Endothelial cell of umbilical vein (primary cell): ENCODE measurements at regions not wholly inside any gene's neighbourhood (a gene's known extent, or its start where the extent isn't known, plus 50 kb on each side); places are given as distances from the start of the nearest gene placed in this dataset.

ENCODE experiments used
- BruUV-seq: library from RNA; stranded (reverse); fragments of 400-500 nt; replicated peaks from 2 replicates; lab custom pipeline; 2021; lab: Mats Ljungman, UMichigan
- CTCF ChIA-PET: fragments of 300-600, 350-600 bp; sonication (Branson Sonifier 250); formaldehyde crosslinking; loops from one replicate; lab custom pipeline; 2021; ENCODE audit warnings: antibody characterized with exemption, inconsistent platforms; lab: Charles Lee
- POLR2A ChIA-PET: fragments of 300-600, 350-600 bp; sonication (Branson Sonifier 250); formaldehyde crosslinking; loops from one replicate; lab custom pipeline; 2021; ENCODE audit warnings: antibody characterized with exemption, inconsistent platforms; lab: Charles Lee
- DNase-seq: peaks from one replicate; pipeline ENCODE4 v3.0.0-alpha.2; 2011; ENCODE audit warnings: low read depth, low spot score
- FAIRE-seq: peaks from 2 replicates; lab custom pipeline; 2011; peaks lifted over from hg19 to GRCh38; lab: Jason Lieb, UNC
- H2AFZ ChIP-seq: 2 replicates; pipeline ENCODE4 v1.6.0; 2012; ENCODE audit warnings: low read depth, low read length, control low read depth, inconsistent platforms
- H3K27ac ChIP-seq: 2 replicates; pipeline ENCODE4 v1.5.1; 2011; ENCODE audit warnings: low read depth, mild to moderate bottlenecking, control low read depth, low read length, moderate library complexity; ENCODE audit not compliant: insufficient read depth
- H3K27me3 ChIP-seq, 2 experiments: 2 replicates each; pipeline versions ENCODE4 v1.6.0 to v1.6.1; 2011; ENCODE audit warnings: low read length in 2 of 2, mixed read lengths in 1 of 2; ENCODE audit not compliant: control insufficient read depth in 2 of 2, insufficient read depth in 2 of 2
- H3K36me3 ChIP-seq, 2 experiments: 2 replicates in 1 of 2; 3 replicates in 1 of 2; pipeline ENCODE4 v1.5.1; 2011; ENCODE audit warnings: low read length in 2 of 2, mild to moderate bottlenecking in 1 of 2, moderate library complexity in 1 of 2; ENCODE audit not compliant: control insufficient read depth in 2 of 2, insufficient read depth in 2 of 2; ENCODE audit errors: extremely low read depth in 1 of 2
- H3K4me1 ChIP-seq: 3 replicates; pipeline ENCODE4 v1.5.1; 2011; ENCODE audit warnings: mild to moderate bottlenecking, low read length; ENCODE audit not compliant: control insufficient read depth, insufficient read depth; ENCODE audit errors: extremely low read depth
- H3K4me2 ChIP-seq: 2 replicates; pipeline ENCODE4 v1.6.1; 2011; ENCODE audit warnings: low read length, control low read depth, mixed read lengths; ENCODE audit not compliant: insufficient read depth
- H3K4me3 ChIP-seq, 3 experiments: fragments of 200-600 bp in 1 of 3; sonication (generic), shearing (Covaris generic) in 1 of 3; replicated peaks in 1 of 3; 2 replicates each; pipeline ENCODE4 v1.5.1; 2011 to 2016; ENCODE audit warnings: control low read depth in 3 of 3, low read length in 3 of 3, mild to moderate bottlenecking in 2 of 3, inconsistent platforms in 1 of 3, low read depth in 1 of 3, moderate library complexity in 1 of 3; ENCODE audit not compliant: insufficient read depth in 1 of 3
- H3K79me2 ChIP-seq: 2 replicates; pipeline ENCODE4 v1.6.0; 2012; ENCODE audit warnings: low read length, inconsistent platforms; ENCODE audit not compliant: control insufficient read depth, insufficient read depth
- H3K9ac ChIP-seq: replicated peaks from 2 replicates; pipeline ENCODE3; 2011; ENCODE audit warnings: low read length, control low read depth; ENCODE audit not compliant: insufficient read depth; ENCODE audit errors: extremely low read depth
- H3K9me1 ChIP-seq: replicated peaks from 3 replicates; pipeline ENCODE4 v1.6.0; 2011; ENCODE audit warnings: mild to moderate bottlenecking, low read length; ENCODE audit not compliant: control insufficient read depth, insufficient read depth; ENCODE audit errors: extremely low read depth
- H3K9me3 ChIP-seq: replicated peaks from 2 replicates; pipeline ENCODE4 v1.5.1; 2012; ENCODE audit warnings: low read length, inconsistent platforms; ENCODE audit not compliant: control insufficient read depth, insufficient read depth
- H4K20me1 ChIP-seq: replicated peaks from 2 replicates; pipeline ENCODE3; 2011; ENCODE audit warnings: mild to moderate bottlenecking, low read length; ENCODE audit not compliant: control insufficient read depth, insufficient read depth; ENCODE audit errors: extremely low read depth
- CTCF ChIP-seq, 2 donors: IDR thresholded peaks; 1 replicate in 1 of 2; 2 replicates in 1 of 2; pipeline ENCODE4 v1.5.1; 2011; ENCODE audit warnings: low read length in 2 of 2, mild to moderate bottlenecking in 2 of 2, moderate library complexity in 2 of 2, control low read depth in 1 of 2, inconsistent platforms in 1 of 2, low read depth in 1 of 2; ENCODE audit not compliant: insufficient read depth in 1 of 2; ENCODE audit errors: extremely low read depth in 1 of 2
- EZH2 ChIP-seq: IDR thresholded peaks from 2 replicates; pipeline ENCODE4 v1.6.1; 2012; ENCODE audit warnings: borderline replicate concordance, low read depth, mild to moderate bottlenecking, moderate library complexity, low read length, inconsistent platforms; ENCODE audit not compliant: severe bottlenecking
- FOS ChIP-seq: IDR thresholded peaks from 2 replicates; pipeline ENCODE4 v1.6.1; 2011; ENCODE audit warnings: mild to moderate bottlenecking, low read length, moderate library complexity, borderline replicate concordance; ENCODE audit not compliant: insufficient read depth
- GATA2 ChIP-seq: IDR thresholded peaks from 2 replicates; pipeline ENCODE4 v1.7.0; 2011; ENCODE audit warnings: low read depth, mild to moderate bottlenecking, moderate library complexity, mixed read lengths, low read length; ENCODE audit not compliant: insufficient read length, insufficient read depth
- JUN ChIP-seq: IDR thresholded peaks from 2 replicates; pipeline ENCODE4 v1.6.1; 2011; ENCODE audit warnings: borderline replicate concordance, low read depth; ENCODE audit not compliant: insufficient read length, insufficient read depth
- MAX ChIP-seq: IDR thresholded peaks from 2 replicates; pipeline ENCODE4 v1.6.1; 2011; ENCODE audit not compliant: insufficient read depth, insufficient read length
- MYC ChIP-seq: IDR thresholded peaks from one replicate; pipeline ENCODE4 v1.6.1; 2011; ENCODE audit warnings: mild to moderate bottlenecking, low read depth, low read length
- POLR2A ChIP-seq: IDR thresholded peaks from 2 replicates; pipeline ENCODE4 v1.6.1; 2012; ENCODE audit warnings: low read depth, mild to moderate bottlenecking, control low read depth, low read length
- POLR2AphosphoS5 ChIP-seq: IDR thresholded peaks from 2 replicates; pipeline ENCODE4 v1.6.1; 2012; ENCODE audit warnings: low read depth, mild to moderate bottlenecking, control low read depth, low read length, moderate library complexity; ENCODE audit not compliant: insufficient read depth
- dilution Hi-C: fragments of 300-500 bp; cut with MboI; formaldehyde crosslinking; loops from one replicate; pipeline ENCODE4 v1.15.0; 2019; ENCODE audit warnings: low sequenced_read_pairs; ENCODE audit not compliant: extremely low pct_ligation_motif_present
- intact Hi-C: fragments of 100-400 bp; cut with micrococcal nuclease; formaldehyde crosslinking; loops from one replicate; pipeline ENCODE4 v1.10.0; 2022

GRCh38 chrX:16474511-16474910 is 175.4 kb upstream of the S100G start:
- CTCF ChIA-PET, result no interaction called here
- intact Hi-C loops, result no loop called here
- no peak for FAIRE-seq

More at GRCh38 chrX:16474511-16474910, 175.4 kb upstream of the S100G start:
- Histone ChIP-seq H3K79me2 (no peaks in the 10 kb centered on the region), H3K4me2 (no peak overlapping the region), H3K9ac (no peak overlapping the region), H3K4me1 (no peaks in the 10 kb centered on the region), H2AFZ (no peak overlapping the region), H3K4me3 (no peak overlapping the region), H3K36me3 (no peaks in the 10 kb centered on the region), H3K9me3 (no peaks in the 10 kb centered on the region), H3K9me1 (no peaks in the 10 kb centered on the region), H3K27me3 (no peaks in the 10 kb centered on the region), H3K27ac (no peak overlapping the region), H4K20me1 (no peaks in the 10 kb centered on the region)
- no peak for DNase-seq
- TF ChIP-seq POLR2A (no peak), CTCF (IDR thresholded peaks at IDR 0.05; ENCODE audit: extremely low read depth in 1 of 2, insufficient read depth in 1 of 2, low read depth in 1 of 2, low read length in 2 of 2) (no peak), MAX (no peak), JUN (no peak), MYC (no peak), GATA2 (no peak), POLR2AphosphoS5 (no peak), EZH2 (no peak), FOS (no peak)
- dilution Hi-C loops, result no loop called here
- POLR2A ChIA-PET, result no interaction called here
- BruUV-seq, result no TSS peak
